ENCODE measurements at regions not wholly inside any gene's neighbourhood (a gene's known extent, or its start where the extent isn't known, plus 50 kb on each side); places are given as distances from the start of the nearest gene placed in this dataset.

DNA sequence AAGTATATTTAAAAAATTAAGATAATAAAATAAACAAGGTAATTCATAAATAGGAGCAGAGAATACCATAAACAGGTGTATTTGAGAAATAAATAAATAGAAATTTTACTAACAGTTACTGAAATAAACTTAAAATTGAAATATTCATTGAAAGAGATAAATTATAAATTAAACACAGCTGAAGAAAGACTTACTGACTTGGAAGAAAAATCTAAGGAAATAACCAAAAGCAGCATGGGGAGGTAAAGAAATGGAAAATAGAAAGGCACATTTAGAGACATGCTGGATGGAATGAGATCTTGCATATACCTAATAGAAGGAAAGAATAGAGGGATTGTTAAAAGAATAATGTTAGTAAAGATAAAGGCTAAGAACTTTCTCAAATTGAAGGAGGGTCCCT, 96.3 kb downstream of the SOX11 start:
- Histone ChIP-seq H3K4me1 (ENCODE audit: insufficient read depth, low read length) (no peaks in the 10 kb centered on the region), H3K4me2 (ENCODE audit: insufficient read depth, low read length) (no peak overlapping the region), H3K9me3 (ENCODE audit: insufficient read depth, low read length, severe bottlenecking) (peaks cover 8% of the 10 kb centered on the region), H3K36me3 (ENCODE audit: insufficient read depth, low read length) (no peaks in the 10 kb centered on the region), H3K9ac (ENCODE audit: low read depth, low read length) (no peak overlapping the region), H3K79me2 (ENCODE audit: insufficient read depth, low read length) (no peaks in the 10 kb centered on the region), H3K27me3 (ENCODE audit: insufficient read depth, low read length, poor library complexity) (no peaks in the 10 kb centered on the region), H4K20me1 (ENCODE audit: insufficient read depth, low read length) (no peaks in the 10 kb centered on the region), H3K4me3 (ENCODE audit: low read depth in 1 of 2, low read length in 2 of 2) (no peak overlapping the region), H2AFZ (ENCODE audit: low read depth, low read length) (no peak overlapping the region), H3K27ac (ENCODE audit: low read length) (no peak overlapping the region)
- DNase-seq (no peak), ATAC-seq (ENCODE audit: insufficient read depth, low read depth) (no peak)
- TF ChIP-seq CTCF (IDR thresholded peaks at IDR 0.05; ENCODE audit: borderline replicate concordance, extremely low read depth, low read length, poor library complexity, severe bottlenecking) (no peak), EZH2 (IDR thresholded peaks at IDR 0.05; ENCODE audit: borderline replicate concordance, low read depth, low read length, severe bottlenecking) (no peak)

GRCh38 chr2:5791371-5791770, 99.2 kb downstream of the SOX11 start:
- Histone ChIP-seq H2AFZ (ENCODE audit: low read depth, low read length) (no peak overlapping the region), H3K9ac (ENCODE audit: low read depth, low read length) (no peak overlapping the region), H3K4me3 (ENCODE audit: low read depth in 1 of 2, low read length in 2 of 2) (no peak overlapping the region), H3K9me3 (ENCODE audit: insufficient read depth, low read length, severe bottlenecking) (peaks cover 8% of the 10 kb centered on the region), H3K4me1 (ENCODE audit: insufficient read depth, low read length) (no peaks in the 10 kb centered on the region), H3K27ac (ENCODE audit: low read length) (no peak overlapping the region), H3K4me2 (ENCODE audit: insufficient read depth, low read length) (no peak overlapping the region), H3K36me3 (ENCODE audit: insufficient read depth, low read length) (no peaks in the 10 kb centered on the region), H3K79me2 (ENCODE audit: insufficient read depth, low read length) (no peaks in the 10 kb centered on the region), H3K27me3 (ENCODE audit: insufficient read depth, low read length, poor library complexity) (no peaks in the 10 kb centered on the region), H4K20me1 (ENCODE audit: insufficient read depth, low read length) (no peaks in the 10 kb centered on the region)
- TF ChIP-seq EZH2 (IDR thresholded peaks at IDR 0.05; ENCODE audit: borderline replicate concordance, low read depth, low read length, severe bottlenecking) (no peak), CTCF (IDR thresholded peaks at IDR 0.05; ENCODE audit: borderline replicate concordance, extremely low read depth, low read length, poor library complexity, severe bottlenecking) (no peak)
- DNase-seq, result no peak
- ATAC-seq (ENCODE audit: insufficient read depth, low read depth), result no peak

- Histone ChIP-seq H3K4me2 (ENCODE audit: insufficient read depth, low read length) (no peak overlapping the region), H3K27ac (ENCODE audit: low read length) (no peak overlapping the region), H3K79me2 (ENCODE audit: insufficient read depth, low read length) (no peaks in the 10 kb centered on the region), H3K27me3 (ENCODE audit: insufficient read depth, low read length, poor library complexity) (no peaks in the 10 kb centered on the region), H3K9me3 (ENCODE audit: insufficient read depth, low read length, severe bottlenecking) (peaks cover 3% of the 10 kb centered on the region), H3K9ac (ENCODE audit: low read depth, low read length) (no peak overlapping the region), H3K36me3 (ENCODE audit: insufficient read depth, low read length) (no peaks in the 10 kb centered on the region), H3K4me3 (ENCODE audit: low read depth in 1 of 2, low read length in 2 of 2) (no peak overlapping the region), H4K20me1 (ENCODE audit: insufficient read depth, low read length) (no peaks in the 10 kb centered on the region), H2AFZ (ENCODE audit: low read depth, low read length) (no peak overlapping the region), H3K4me1 (ENCODE audit: insufficient read depth, low read length) (no peaks in the 10 kb centered on the region)
- no peak for TF ChIP-seq EZH2 (IDR thresholded peaks at IDR 0.05; ENCODE audit: borderline replicate concordance, low read depth, low read length, severe bottlenecking)
- no peak for DNase-seq
- ATAC-seq (ENCODE audit: insufficient read depth, low read depth), result no peak
Measured at GRCh38 chr2:5794012-5794411, 101.8 kb downstream of the SOX11 start.

- ATAC-seq (ENCODE audit: insufficient read depth, low read depth), result no peak
- DNase-seq, result no peak
- no peak overlapping the region for H3K9ac ChIP-seq (ENCODE audit: low read depth, low read length)
- no peaks in the 10 kb centered on the region for H3K36me3 ChIP-seq (ENCODE audit: insufficient read depth, low read length)
- H3K9me3 ChIP-seq (ENCODE audit: insufficient read depth, low read length, severe bottlenecking), result peaks cover 5% of the 10 kb centered on the region
- H3K4me1 ChIP-seq (ENCODE audit: insufficient read depth, low read length), result no peaks in the 10 kb centered on the region
- no peak overlapping the region for H3K4me3 ChIP-seq (ENCODE audit: low read depth in 1 of 2, low read length in 2 of 2)
- no peak overlapping the region for H3K27ac ChIP-seq (ENCODE audit: low read length)
- no peaks in the 10 kb centered on the region for H3K27me3 ChIP-seq (ENCODE audit: insufficient read depth, low read length, poor library complexity)
- TF ChIP-seq EZH2 (IDR thresholded peaks at IDR 0.05; ENCODE audit: borderline replicate concordance, low read depth, low read length, severe bottlenecking), result no peak
- no peak for TF ChIP-seq CTCF (IDR thresholded peaks at IDR 0.05; ENCODE audit: borderline replicate concordance, extremely low read depth, low read length, poor library complexity, severe bottlenecking)
- H2AFZ ChIP-seq (ENCODE audit: low read depth, low read length), result no peak overlapping the region
- no peaks in the 10 kb centered on the region for H4K20me1 ChIP-seq (ENCODE audit: insufficient read depth, low read length)
- no peaks in the 10 kb centered on the region for H3K79me2 ChIP-seq (ENCODE audit: insufficient read depth, low read length)
- no peak overlapping the region for H3K4me2 ChIP-seq (ENCODE audit: insufficient read depth, low read length)
Measured at GRCh38 chr2:5798084-5798483, 105.9 kb downstream of the SOX11 start.
